Keratinocyte (primary cell): ENCODE measurements at regions not wholly inside any gene's neighbourhood (a gene's known extent, or its start where the extent isn't known, plus 50 kb on each side); places are given as distances from the start of the nearest gene placed in this dataset.

Experiments
- DNase-seq: peaks from one replicate; pipeline ENCODE4 v3.0.0-alpha.2; 2011; ENCODE audit warnings: low read depth, missing footprints, low spot score
- FAIRE-seq: peaks from 2 replicates; lab custom pipeline; 2011; peaks lifted over from hg19 to GRCh38; lab: Jason Lieb, UNC
- H2AFZ ChIP-seq: 2 replicates; pipeline ENCODE4 v1.6.0; 2012; ENCODE audit warnings: low read length, control low read depth, inconsistent platforms; ENCODE audit not compliant: control insufficient read depth
- H3K27ac ChIP-seq: 2 replicates; pipeline ENCODE4 v1.5.1; 2011; ENCODE audit warnings: low read length; ENCODE audit not compliant: control insufficient read depth, insufficient read depth
- H3K27me3 ChIP-seq: 3 replicates; pipeline ENCODE4 v1.6.0; 2011; ENCODE audit warnings: low read length; ENCODE audit not compliant: control insufficient read depth, insufficient read depth; ENCODE audit errors: extremely low read depth
- H3K36me3 ChIP-seq, 2 experiments: 2 replicates in 1 of 2; 3 replicates in 1 of 2; pipeline ENCODE4 v1.5.1; 2011; ENCODE audit warnings: low read length in 2 of 2, mild to moderate bottlenecking in 1 of 2; ENCODE audit not compliant: control insufficient read depth in 2 of 2, insufficient read depth in 2 of 2; ENCODE audit errors: extremely low read depth in 1 of 2
- H3K4me1 ChIP-seq: 3 replicates; pipeline ENCODE4 v1.5.1; 2011; ENCODE audit warnings: low read length; ENCODE audit not compliant: control insufficient read depth, insufficient read depth; ENCODE audit errors: extremely low read depth
- H3K4me2 ChIP-seq: 3 replicates; pipeline ENCODE4 v1.6.0; 2011; ENCODE audit warnings: low read depth, low read length; ENCODE audit not compliant: control insufficient read depth, insufficient read depth; ENCODE audit errors: extremely low read depth
- H3K4me3 ChIP-seq, 3 experiments: fragments of 200-600 bp in 1 of 3; sonication (generic) in 1 of 3; 2 replicates in 2 of 3; 3 replicates in 1 of 3; pipeline ENCODE4 v1.5.1; 2011 to 2016; ENCODE audit warnings: low read length in 3 of 3, mild to moderate bottlenecking in 3 of 3, control low read depth in 2 of 3, inconsistent platforms in 1 of 3, low read depth in 1 of 3, mixed read lengths in 1 of 3, mixed run types in 1 of 3, moderate library complexity in 1 of 3; ENCODE audit not compliant: control insufficient read depth in 2 of 3, insufficient read depth in 2 of 3; ENCODE audit errors: extremely low read depth in 1 of 3
- H3K79me2 ChIP-seq: 2 replicates; pipeline ENCODE4 v1.6.0; 2012; ENCODE audit warnings: low read length; ENCODE audit not compliant: control insufficient read depth, insufficient read depth
- H3K9ac ChIP-seq: 3 replicates; pipeline ENCODE4 v1.6.0; 2011; ENCODE audit warnings: low read length; ENCODE audit not compliant: control insufficient read depth, insufficient read depth; ENCODE audit errors: extremely low read depth
- H3K9me1 ChIP-seq: 3 replicates; pipeline ENCODE4 v1.6.0; 2011; ENCODE audit warnings: low read length; ENCODE audit not compliant: control insufficient read depth, insufficient read depth; ENCODE audit errors: extremely low read depth
- H3K9me3 ChIP-seq: 2 replicates; pipeline ENCODE4 v1.5.1; 2012; ENCODE audit warnings: low read depth, low read length; ENCODE audit not compliant: control insufficient read depth
- H4K20me1 ChIP-seq: 3 replicates; pipeline ENCODE4 v1.6.0; 2011; ENCODE audit warnings: low read length; ENCODE audit not compliant: control insufficient read depth, insufficient read depth; ENCODE audit errors: extremely low read depth
- CTCF ChIP-seq, 3 experiments: IDR thresholded peaks in 1 of 3; conservative IDR thresholded peaks in 1 of 3; optimal IDR thresholded peaks in 1 of 3; 2 replicates in 2 of 3; 3 replicates in 1 of 3; pipeline versions ENCODE3 to v1.5.1; 2011; ENCODE audit warnings: low read length in 3 of 3, mild to moderate bottlenecking in 3 of 3, moderate library complexity in 2 of 3, control low read depth in 1 of 3, inconsistent platforms in 1 of 3; ENCODE audit not compliant: insufficient read depth in 2 of 3; ENCODE audit errors: extremely low read depth in 1 of 3
- EZH2 ChIP-seq: IDR thresholded peaks from one replicate; pipeline ENCODE4 v1.6.1; 2012; ENCODE audit warnings: inconsistent platforms, mild to moderate bottlenecking, low read length, moderate library complexity
- dilution Hi-C: fragments of 300-500 bp; cut with MboI; formaldehyde crosslinking; loops from one replicate; pipeline ENCODE4 v1.7.0; 2020; ENCODE audit warnings: low sequenced_read_pairs; ENCODE audit not compliant: extremely low pct_ligation_motif_present

- Histone ChIP-seq H4K20me1 (no peaks in the 10 kb centered on the region), H3K27ac (no peak overlapping the region), H3K9me3 (no peaks in the 10 kb centered on the region), H3K4me1 (no peaks in the 10 kb centered on the region), H3K9ac (no peak overlapping the region), H2AFZ (no peak overlapping the region), H3K9me1 (no peaks in the 10 kb centered on the region), H3K4me3 (no peak overlapping the region), H3K4me2 (no peak overlapping the region), H3K27me3 (no peaks in the 10 kb centered on the region), H3K79me2 (no peaks in the 10 kb centered on the region), H3K36me3 (no peaks in the 10 kb centered on the region)
- TF ChIP-seq CTCF (optimal IDR thresholded peaks at IDR 0.05 in 1 of 3, IDR thresholded peaks at IDR 0.05 in 1 of 3, conservative IDR thresholded peaks at IDR 0.05 in 1 of 3; ENCODE audit: extremely low read depth in 1 of 3, insufficient read depth in 2 of 3, low read length in 3 of 3), result no peak
- no peak for TF ChIP-seq EZH2
- dilution Hi-C loops, result no loop called here
- FAIRE-seq (no peak), DNase-seq (no peak)
Observed at GRCh38 chr2:196380098-196380497, 208.7 kb upstream of the STK17B start.

GRCh38 chr2:196380575-196380974, 209.2 kb upstream of the STK17B start:
- no peak for DNase-seq
- Histone ChIP-seq H2AFZ (no peak overlapping the region), H3K27ac (no peak overlapping the region), H3K9me1 (no peaks in the 10 kb centered on the region), H3K4me1 (no peaks in the 10 kb centered on the region), H3K36me3 (no peaks in the 10 kb centered on the region), H3K27me3 (no peaks in the 10 kb centered on the region), H4K20me1 (no peaks in the 10 kb centered on the region), H3K4me3 (no peak overlapping the region), H3K4me2 (no peak overlapping the region), H3K9ac (no peak overlapping the region), H3K79me2 (no peaks in the 10 kb centered on the region), H3K9me3 (no peaks in the 10 kb centered on the region)
- no peak for TF ChIP-seq CTCF (optimal IDR thresholded peaks at IDR 0.05 in 1 of 3, IDR thresholded peaks at IDR 0.05 in 1 of 3, conservative IDR thresholded peaks at IDR 0.05 in 1 of 3; ENCODE audit: extremely low read depth in 1 of 3, insufficient read depth in 2 of 3, low read length in 3 of 3)
- TF ChIP-seq EZH2, result no peak
- dilution Hi-C loops, result no loop called here
- FAIRE-seq, result no peak
